ENCODE measurements at regions not wholly inside any gene's neighbourhood (a gene's known extent, or its start where the extent isn't known, plus 50 kb on each side); places are given as distances from the start of the nearest gene placed in this dataset.

DNA sequence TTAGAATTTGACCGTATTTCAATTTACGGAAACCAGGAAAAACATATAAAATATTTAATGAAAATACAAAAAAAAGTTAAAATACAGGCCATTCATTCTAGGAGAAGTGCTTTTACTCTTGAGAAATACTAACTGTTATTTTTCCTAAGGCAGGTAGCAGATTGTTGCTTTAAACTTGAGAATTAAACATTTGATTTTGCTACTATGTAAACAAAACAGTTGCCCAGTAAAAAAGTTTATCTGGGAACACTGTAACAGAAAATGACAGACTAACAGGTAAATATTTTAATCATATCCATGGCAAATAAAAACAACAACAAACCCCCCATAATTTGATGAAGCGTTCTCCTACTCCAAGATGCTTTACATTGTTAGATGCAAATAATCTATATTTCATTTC, 350.5 kb downstream of the CRPPA start:
- no peaks in the 10 kb centered on the region for H4K20me1 ChIP-seq (replicated peaks; ENCODE audit: control insufficient read depth, insufficient read depth, low read length)
- no peak for ATAC-seq
- H2AFZ ChIP-seq (ENCODE audit: low read depth, low read length) = no peak overlapping the region
- CTCF ChIA-PET (ENCODE audit: low intra/inter-chr PET ratio) = interaction anchor here (1.3 kb wide), 1 partner anchor 766 kb away, joined by 6 read pairs; no protein-coding TSS in a partner anchor
- POLR2A ChIA-PET = no interaction called here
- in situ Hi-C loops (cut with MboI) (loop anchor here (25.0 kb wide), 2 partner anchors 759 to 1359 kb away; no protein-coding TSS in a partner anchor), intact Hi-C loops (cut with micrococcal nuclease) (loop anchor here (1.0 to 10.0 kb wide), 4 partner anchors 614 to 1379 kb away; no protein-coding TSS in a partner anchor)
- no peaks in the 10 kb centered on the region for H3K4me1 ChIP-seq (replicated peaks in 1 of 2; ENCODE audit: control insufficient read depth in 2 of 2, insufficient read depth in 2 of 2, low read length in 2 of 2)
- H3K27me3 ChIP-seq (ENCODE audit: control insufficient read depth in 2 of 2, insufficient read depth in 2 of 2, low read length in 2 of 2) = no peaks in the 10 kb centered on the region
- FAIRE-seq = peak; percentile 35
- no peaks in the 10 kb centered on the region for H3K79me2 ChIP-seq (ENCODE audit: control insufficient read depth, insufficient read depth, low read length)
- BruUV-seq (replicated peaks) = no TSS peak
- H3K4me3 ChIP-seq = no peak overlapping the region
- no peaks in the 10 kb centered on the region for H3K9me1 ChIP-seq (ENCODE audit: control insufficient read depth, insufficient read depth, low read length)
- 44% methylated on average over 3 of the region's 3 CpGs for WGBS (ENCODE audit: insufficient coverage, low coverage, missing lambda C conversion rate)
- no peak overlapping the region for H3K9ac ChIP-seq (ENCODE audit: insufficient read depth in 1 of 2, low read depth in 2 of 2, low read length in 2 of 2)
- H3K4me2 ChIP-seq (ENCODE audit: insufficient read depth, low read length) = no peak overlapping the region
- no peak for DNase-seq (ENCODE audit: extremely low read depth in 1 of 4, low spot score in 3 of 4)
- no peak overlapping the region for H3K27ac ChIP-seq (ENCODE audit: extremely low read depth, low read depth, low read length)
- no peaks in the 10 kb centered on the region for H3K9me3 ChIP-seq (replicated peaks; ENCODE audit: control insufficient read depth, insufficient read depth, low read depth, low read length)
- TF ChIP-seq ILF3 (IDR thresholded peaks at IDR 0.05; ENCODE audit: borderline replicate concordance) (no peak), EP400 (IDR thresholded peaks at IDR 0.05) (0 out of 2 replicates have a peak, but pooled peaks have one; percentile 11)
- H3K36me3 ChIP-seq (ENCODE audit: control insufficient read depth, insufficient read depth, low read length) = no peaks in the 10 kb centered on the region

DNA sequence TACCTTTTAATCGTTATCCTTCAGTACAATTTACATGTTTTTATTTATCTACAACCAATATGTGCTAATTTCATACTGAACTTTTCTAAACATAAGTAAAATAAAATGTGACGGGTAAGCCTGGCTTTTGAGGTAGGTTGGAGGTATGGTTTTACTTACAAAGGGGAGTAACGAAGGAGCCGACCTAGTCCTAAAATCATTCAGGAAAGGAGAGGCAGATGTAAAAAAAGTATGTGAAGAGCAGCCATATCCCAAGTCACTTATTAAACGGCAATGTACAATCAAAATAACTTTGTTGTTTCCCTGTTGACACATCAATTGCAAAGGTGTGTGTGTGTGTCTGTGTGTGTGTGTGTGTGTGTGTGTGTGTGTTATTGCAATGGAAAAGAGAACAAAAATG, 351.3 kb downstream of the CRPPA start:
- CTCF ChIA-PET (ENCODE audit: low intra/inter-chr PET ratio) = no interaction called here
- H2AFZ ChIP-seq (ENCODE audit: low read depth, low read length) = no peak overlapping the region
- BruUV-seq (replicated peaks) = no TSS peak
- POLR2A ChIA-PET = no interaction called here
- H3K9me3 ChIP-seq (replicated peaks; ENCODE audit: control insufficient read depth, insufficient read depth, low read depth, low read length) = no peaks in the 10 kb centered on the region
- no peak overlapping the region for H3K4me2 ChIP-seq (ENCODE audit: insufficient read depth, low read length)
- ATAC-seq = no peak
- H3K9ac ChIP-seq (ENCODE audit: insufficient read depth in 1 of 2, low read depth in 2 of 2, low read length in 2 of 2) = no peak overlapping the region
- no peaks in the 10 kb centered on the region for H3K79me2 ChIP-seq (ENCODE audit: control insufficient read depth, insufficient read depth, low read length)
- no peaks in the 10 kb centered on the region for H3K9me1 ChIP-seq (ENCODE audit: control insufficient read depth, insufficient read depth, low read length)
- WGBS (ENCODE audit: insufficient coverage, low coverage, missing lambda C conversion rate) = 22% methylated on average over 5 of the region's 5 CpGs
- H4K20me1 ChIP-seq (replicated peaks; ENCODE audit: control insufficient read depth, insufficient read depth, low read length) = no peaks in the 10 kb centered on the region
- H3K27ac ChIP-seq (ENCODE audit: extremely low read depth, low read depth, low read length) = no peak overlapping the region
- H3K4me3 ChIP-seq = no peak overlapping the region
- intact Hi-C loops (cut with micrococcal nuclease) = loop anchor here (5.0 to 10.0 kb wide), 4 partner anchors 465 to 1378 kb away; no protein-coding TSS in a partner anchor
- H3K36me3 ChIP-seq (ENCODE audit: control insufficient read depth, insufficient read depth, low read length) = no peaks in the 10 kb centered on the region
- no peak for DNase-seq (ENCODE audit: extremely low read depth in 1 of 4, low spot score in 3 of 4)
- H3K4me1 ChIP-seq (replicated peaks in 1 of 2; ENCODE audit: control insufficient read depth in 2 of 2, insufficient read depth in 2 of 2, low read length in 2 of 2) = no peaks in the 10 kb centered on the region
- in situ Hi-C loops (cut with MboI) = loop anchor here (25.0 kb wide), 2 partner anchors 758 to 1358 kb away; no protein-coding TSS in a partner anchor
- no peak for FAIRE-seq
- no peaks in the 10 kb centered on the region for H3K27me3 ChIP-seq (ENCODE audit: control insufficient read depth in 2 of 2, insufficient read depth in 2 of 2, low read length in 2 of 2)
- TF ChIP-seq HIVEP1 (CRISPR knock-in tag; IDR thresholded peaks at IDR 0.05) (no peak), RHOXF2B (CRISPR knock-in tag; conservative IDR thresholded peaks at IDR 0.05) (no peak), ZNF354B (CRISPR knock-in tag; IDR thresholded peaks at IDR 0.05) (no peak), NR2C2 (CRISPR knock-in tag; IDR thresholded peaks at IDR 0.05) (no peak), NR2C2 (tag; IDR thresholded peaks at IDR 0.05) (no peak), ZNF764 (CRISPR knock-in tag; IDR thresholded peaks at IDR 0.05; ENCODE audit: low read depth) (no peak), LCOR (CRISPR knock-in tag; IDR thresholded peaks at IDR 0.05) (no peak), MIER1 (IDR thresholded peaks at IDR 0.05; ENCODE audit: low read depth) (no peak), ZC3H8 (IDR thresholded peaks at IDR 0.05) (no peak), SMC3 (conservative IDR thresholded peaks at IDR 0.05; ENCODE audit: insufficient read depth, low read depth, low read length) (no peak)
- TF ChIP-seq, protein P1, sequence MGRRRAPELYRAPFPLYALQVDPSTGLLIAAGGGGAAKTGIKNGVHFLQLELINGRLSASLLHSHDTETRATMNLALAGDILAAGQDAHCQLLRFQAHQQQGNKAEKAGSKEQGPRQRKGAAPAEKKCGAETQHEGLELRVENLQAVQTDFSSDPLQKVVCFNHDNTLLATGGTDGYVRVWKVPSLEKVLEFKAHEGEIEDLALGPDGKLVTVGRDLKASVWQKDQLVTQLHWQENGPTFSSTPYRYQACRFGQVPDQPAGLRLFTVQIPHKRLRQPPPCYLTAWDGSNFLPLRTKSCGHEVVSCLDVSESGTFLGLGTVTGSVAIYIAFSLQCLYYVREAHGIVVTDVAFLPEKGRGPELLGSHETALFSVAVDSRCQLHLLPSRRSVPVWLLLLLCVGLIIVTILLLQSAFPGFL (CRISPR knock-in tag; IDR thresholded peaks at IDR 0.05) = no peak
- TF ChIP-seq, protein P2, sequence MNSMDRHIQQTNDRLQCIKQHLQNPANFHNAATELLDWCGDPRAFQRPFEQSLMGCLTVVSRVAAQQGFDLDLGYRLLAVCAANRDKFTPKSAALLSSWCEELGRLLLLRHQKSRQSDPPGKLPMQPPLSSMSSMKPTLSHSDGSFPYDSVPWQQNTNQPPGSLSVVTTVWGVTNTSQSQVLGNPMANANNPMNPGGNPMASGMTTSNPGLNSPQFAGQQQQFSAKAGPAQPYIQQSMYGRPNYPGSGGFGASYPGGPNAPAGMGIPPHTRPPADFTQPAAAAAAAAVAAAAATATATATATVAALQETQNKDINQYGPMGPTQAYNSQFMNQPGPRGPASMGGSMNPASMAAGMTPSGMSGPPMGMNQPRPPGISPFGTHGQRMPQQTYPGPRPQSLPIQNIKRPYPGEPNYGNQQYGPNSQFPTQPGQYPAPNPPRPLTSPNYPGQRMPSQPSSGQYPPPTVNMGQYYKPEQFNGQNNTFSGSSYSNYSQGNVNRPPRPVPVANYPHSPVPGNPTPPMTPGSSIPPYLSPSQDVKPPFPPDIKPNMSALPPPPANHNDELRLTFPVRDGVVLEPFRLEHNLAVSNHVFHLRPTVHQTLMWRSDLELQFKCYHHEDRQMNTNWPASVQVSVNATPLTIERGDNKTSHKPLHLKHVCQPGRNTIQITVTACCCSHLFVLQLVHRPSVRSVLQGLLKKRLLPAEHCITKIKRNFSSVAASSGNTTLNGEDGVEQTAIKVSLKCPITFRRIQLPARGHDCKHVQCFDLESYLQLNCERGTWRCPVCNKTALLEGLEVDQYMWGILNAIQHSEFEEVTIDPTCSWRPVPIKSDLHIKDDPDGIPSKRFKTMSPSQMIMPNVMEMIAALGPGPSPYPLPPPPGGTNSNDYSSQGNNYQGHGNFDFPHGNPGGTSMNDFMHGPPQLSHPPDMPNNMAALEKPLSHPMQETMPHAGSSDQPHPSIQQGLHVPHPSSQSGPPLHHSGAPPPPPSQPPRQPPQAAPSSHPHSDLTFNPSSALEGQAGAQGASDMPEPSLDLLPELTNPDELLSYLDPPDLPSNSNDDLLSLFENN (IDR thresholded peaks at IDR 0.05; ENCODE audit: low read depth in 2 of 2, low read length in 2 of 2) = no peak
